ENCODE measurements at regions not wholly inside any gene's neighbourhood (a gene's known extent, or its start where the extent isn't known, plus 50 kb on each side); places are given as distances from the start of the nearest gene placed in this dataset.
"Not testable (repeated sequence)": the region's sequence is repeated elsewhere in the genome, so short reads cannot be mapped to it uniquely, and the experiment has no call there.

GRCh38 chr1:18575620-18576019 lies 55.0 kb upstream of the PAX7 start:
- ATAC-seq (peak; percentile 52 to 77 (median 68)), DNase-seq (peak; percentile 57 to 69 (median 62))
- Histone ChIP-seq H3K4me3 (no peak overlapping the region), H3K9me3 (no peaks in the 10 kb centered on the region), H3K27ac (no peak overlapping the region), H3K27me3 (no peaks in the 10 kb centered on the region), H3K36me3 (no peaks in the 10 kb centered on the region), H3K4me1 (no peaks in the 10 kb centered on the region)
- WGBS (ENCODE audit: insufficient coverage, low coverage, low lambda C conversion rate, missing lambda C conversion rate): 4% methylated on average over 5 of the region's 8 CpGs
- intact Hi-C loops (cut with DNase I): no loop called here
- TF ChIP-seq CTCF (IDR thresholded peaks at IDR 0.05) (peak; percentile 54 to 85 (median 70)), POLR2A (IDR thresholded peaks at IDR 0.05) (no peak)

GRCh38 chr1:18578271-18578670 lies 52.4 kb upstream of the PAX7 start:
- Histone ChIP-seq H3K27ac (no peak overlapping the region), H3K4me3 (no peak overlapping the region), H3K9me3 (no peaks in the 10 kb centered on the region), H3K4me1 (no peaks in the 10 kb centered on the region), H3K36me3 (no peaks in the 10 kb centered on the region), H3K27me3 (peaks cover 0 to 4% of the 10 kb centered on the region in 2 donors)
- WGBS (ENCODE audit: insufficient coverage, low coverage, low lambda C conversion rate, missing lambda C conversion rate): 48% methylated on average over 2 of the region's 6 CpGs
- intact Hi-C loops (cut with DNase I): no loop called here
- TF ChIP-seq CTCF (IDR thresholded peaks at IDR 0.05) (no peak), POLR2A (IDR thresholded peaks at IDR 0.05) (no peak)
- ATAC-seq (no peak), DNase-seq (no peak)

GRCh38 chr1:18579267-18579666 lies 51.4 kb upstream of the PAX7 start:
- H3K36me3 ChIP-seq; DNase-seq; H3K27me3 ChIP-seq; H3K9me3 ChIP-seq; intact Hi-C loops (cut with DNase I); H3K4me1 ChIP-seq; H3K4me3 ChIP-seq; H3K27ac ChIP-seq; ATAC-seq: not testable (repeated sequence)
- 57% methylated on average over 7 of the region's 7 CpGs for WGBS (ENCODE audit: insufficient coverage, low coverage, low lambda C conversion rate, missing lambda C conversion rate)

GRCh38 chr1:18580047-18580446 lies 50.6 kb upstream of the PAX7 start:
- Histone ChIP-seq H3K9me3 (no peaks in the 10 kb centered on the region), H3K4me1 (no peaks in the 10 kb centered on the region), H3K4me3 (no peak overlapping the region), H3K36me3 (no peaks in the 10 kb centered on the region), H3K27me3 (peaks cover 0 to 4% of the 10 kb centered on the region in 2 donors), H3K27ac (no peak overlapping the region)
- DNase-seq (no peak), ATAC-seq (no peak)
- no CpG with 5 or more reads among the region's 7 CpGs for WGBS (ENCODE audit: insufficient coverage, low coverage, low lambda C conversion rate, missing lambda C conversion rate)
- intact Hi-C loops (cut with DNase I): no loop called here
- TF ChIP-seq POLR2A (IDR thresholded peaks at IDR 0.05) (no peak), CTCF (IDR thresholded peaks at IDR 0.05) (no peak)

GRCh38 chr1:18580691-18581419 lies 49.8 kb upstream of the PAX7 start:
- Histone ChIP-seq H3K4me3 (no peak overlapping the region), H3K27me3 (peaks cover 0 to 4% of the 10 kb centered on the region in 2 donors), H3K4me1 (no peaks in the 10 kb centered on the region), H3K36me3 (no peaks in the 10 kb centered on the region), H3K27ac (no peak overlapping the region), H3K9me3 (no peaks in the 10 kb centered on the region)
- ATAC-seq (no peak), DNase-seq (no peak)
- WGBS (ENCODE audit: insufficient coverage, low coverage, low lambda C conversion rate, missing lambda C conversion rate): 36% methylated on average over 8 of the region's 13 CpGs
- TF ChIP-seq POLR2A (IDR thresholded peaks at IDR 0.05) (no peak), CTCF (IDR thresholded peaks at IDR 0.05) (no peak)
- intact Hi-C loops (cut with DNase I): no loop called here
